ENCODE measurements at regions not wholly inside any gene's neighbourhood (a gene's known extent, or its start where the extent isn't known, plus 50 kb on each side); places are given as distances from the start of the nearest gene placed in this dataset.

DNA sequence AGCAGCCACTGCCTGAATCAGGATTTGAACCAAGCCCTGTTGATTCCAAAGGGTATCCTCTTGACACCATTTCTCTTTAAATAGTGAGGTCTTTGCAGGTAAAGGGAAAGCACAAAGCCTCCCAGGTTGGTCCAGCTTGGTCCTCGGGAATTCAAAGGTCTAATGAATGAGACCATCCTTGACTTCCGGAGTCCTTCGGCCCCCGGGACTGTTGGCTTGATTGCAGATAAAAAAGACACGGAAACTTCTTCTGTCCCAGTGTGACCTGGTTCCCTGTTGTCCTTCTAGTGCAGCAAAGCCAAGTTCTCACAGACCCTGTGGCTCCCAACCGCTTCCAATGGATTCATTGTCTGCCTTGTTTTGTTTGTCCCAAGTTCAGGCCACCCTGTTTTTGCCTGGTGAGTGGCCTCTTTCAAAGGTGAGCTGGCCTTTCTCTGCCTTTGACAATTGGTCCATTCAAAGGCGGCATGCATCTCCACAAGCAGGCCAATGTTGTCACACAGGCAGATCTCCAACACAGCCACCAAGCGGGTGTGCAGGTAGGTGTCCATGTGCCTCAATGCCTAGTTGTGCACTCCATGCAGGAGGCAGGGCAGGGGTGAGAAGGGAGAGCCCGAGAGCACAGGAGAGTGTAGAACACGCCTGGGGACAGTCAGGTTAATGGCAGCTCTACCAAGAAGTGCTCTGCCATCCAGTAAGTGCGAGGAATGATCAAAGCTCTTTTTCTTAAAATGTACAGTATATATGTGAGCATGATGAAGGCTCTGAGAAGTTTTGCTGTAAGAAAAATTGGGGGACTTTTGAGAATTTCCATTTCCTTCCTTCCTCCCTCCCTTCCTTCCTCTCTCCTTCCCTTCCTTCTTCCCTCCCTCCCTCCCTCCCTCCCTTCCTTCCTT is 82.1 kb upstream of the ZBTB40 start:
- DNase-seq (ENCODE audit: low read depth in 4 of 4, low spot score in 2 of 4) = no peak

DNA sequence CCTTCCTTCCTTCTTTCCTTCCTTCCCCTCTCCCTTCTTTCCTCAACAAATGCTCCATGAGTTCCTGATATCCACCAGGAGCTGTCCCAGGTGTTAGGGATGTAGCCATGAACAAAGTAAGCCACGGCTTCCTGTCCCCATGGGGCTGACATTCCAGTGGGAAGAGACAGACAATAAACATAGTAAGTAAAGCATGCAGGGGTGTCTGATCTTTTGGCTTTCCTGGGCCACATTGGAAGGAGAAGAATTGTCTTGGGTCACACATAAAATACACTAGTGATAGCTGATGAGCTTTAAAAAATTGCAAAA is 81.5 kb upstream of the ZBTB40 start:
- no peak for DNase-seq (ENCODE audit: low read depth in 4 of 4, low spot score in 2 of 4)

DNA sequence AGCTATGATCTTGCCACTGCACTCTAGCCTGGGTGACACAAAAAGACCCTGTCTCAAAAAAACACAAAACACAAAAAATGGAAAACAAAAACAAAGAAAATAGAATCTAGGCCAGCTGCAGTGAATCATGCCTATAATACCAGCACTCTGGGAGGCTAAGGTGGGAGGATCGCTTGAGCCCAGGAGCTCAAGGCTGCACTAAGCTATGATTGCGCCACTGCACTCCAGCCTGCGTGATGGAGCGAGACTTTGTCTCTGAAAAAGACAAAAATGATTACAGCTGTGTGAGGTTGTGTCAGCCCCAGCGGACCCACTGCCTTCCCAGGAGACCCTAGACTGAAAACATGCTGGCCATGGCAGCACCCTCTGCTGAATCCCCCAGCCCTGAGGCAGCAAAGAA is 80.2 kb upstream of the ZBTB40 start:
- no peak for DNase-seq (ENCODE audit: low read depth in 4 of 4, low spot score in 2 of 4)

DNA sequence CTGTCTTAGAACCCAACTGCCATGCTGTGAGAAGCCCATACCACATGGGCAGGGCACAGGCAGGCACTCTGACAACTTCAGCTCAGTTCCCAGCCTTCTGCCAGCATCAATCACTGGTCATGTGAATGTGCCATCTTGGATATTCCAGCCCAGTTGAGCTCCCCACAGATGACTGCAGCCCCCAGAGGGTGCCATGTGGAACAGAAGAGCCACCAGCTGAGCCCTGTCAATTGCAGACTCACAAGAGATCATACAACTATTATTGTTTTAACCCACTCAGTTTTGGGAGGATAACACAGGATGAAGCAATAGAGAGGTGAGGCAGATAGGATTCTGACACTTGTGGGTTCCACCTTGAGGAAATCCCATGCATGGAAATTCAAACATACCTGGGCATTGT is 78.4 kb upstream of the ZBTB40 start:
- DNase-seq (ENCODE audit: low read depth in 4 of 4, low spot score in 2 of 4) = no peak

DNA sequence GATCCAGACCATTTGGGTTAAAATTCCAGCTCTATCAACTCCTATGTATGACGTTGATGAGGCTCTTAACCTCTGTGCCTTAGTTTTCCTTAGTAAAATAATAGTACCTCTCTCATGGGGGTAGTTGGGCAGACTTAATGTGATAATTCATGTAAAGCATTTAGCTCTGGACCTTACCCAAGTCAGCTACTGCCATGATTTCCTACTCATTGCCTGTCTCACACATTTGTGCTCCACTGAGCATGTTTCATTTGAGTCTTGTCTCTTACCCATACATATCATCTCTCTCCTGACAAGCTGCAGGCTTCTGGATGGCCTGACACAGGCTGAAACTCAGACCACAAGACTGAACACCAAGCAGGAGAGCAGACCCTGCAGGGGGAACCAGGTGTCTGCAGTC is 77.7 kb upstream of the ZBTB40 start:
- no peak for DNase-seq (ENCODE audit: low read depth in 4 of 4, low spot score in 2 of 4)

DNA sequence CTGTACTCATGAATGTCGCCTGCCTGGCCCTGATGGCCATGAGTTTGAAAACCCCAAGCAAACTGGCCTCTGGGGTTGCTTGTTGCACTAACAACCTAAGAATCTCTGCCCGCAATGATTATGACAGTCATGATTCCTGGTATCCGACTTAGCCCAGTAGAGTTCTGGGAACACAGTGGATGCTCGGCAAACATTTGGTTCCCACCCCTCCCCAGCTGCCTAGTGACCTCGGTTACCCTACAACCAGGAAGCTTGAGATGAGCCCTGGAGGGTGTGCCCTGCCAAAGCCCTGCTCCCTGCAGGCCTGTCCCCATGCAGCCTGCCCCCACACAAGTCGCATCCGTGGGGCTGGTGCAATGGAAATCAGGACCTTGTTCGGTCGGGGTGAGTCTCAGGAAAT is 76.0 kb upstream of the ZBTB40 start:
- DNase-seq (ENCODE audit: low read depth in 4 of 4, low spot score in 2 of 4) = no peak

DNA sequence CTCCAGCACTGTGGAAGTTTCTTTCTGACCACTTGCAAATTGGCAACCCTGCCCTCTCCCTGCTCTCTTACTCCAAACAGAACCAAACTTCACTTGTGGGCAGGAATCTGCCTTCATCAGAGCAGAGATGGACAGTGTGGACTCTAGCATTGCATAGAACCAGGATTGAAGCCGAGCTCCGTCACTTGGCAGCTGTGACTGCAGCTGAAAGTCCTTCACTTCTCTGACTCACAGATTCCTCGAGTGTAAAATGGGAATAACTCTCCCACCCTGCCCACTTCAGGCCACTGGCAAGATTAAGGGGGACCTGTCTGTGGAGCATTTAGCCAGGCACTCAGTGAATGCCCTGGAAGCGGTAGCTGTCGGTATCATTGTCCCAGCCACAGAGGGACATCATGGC is 75.7 kb upstream of the ZBTB40 start:
- no peak for DNase-seq (ENCODE audit: low read depth in 4 of 4, low spot score in 2 of 4)

DNA sequence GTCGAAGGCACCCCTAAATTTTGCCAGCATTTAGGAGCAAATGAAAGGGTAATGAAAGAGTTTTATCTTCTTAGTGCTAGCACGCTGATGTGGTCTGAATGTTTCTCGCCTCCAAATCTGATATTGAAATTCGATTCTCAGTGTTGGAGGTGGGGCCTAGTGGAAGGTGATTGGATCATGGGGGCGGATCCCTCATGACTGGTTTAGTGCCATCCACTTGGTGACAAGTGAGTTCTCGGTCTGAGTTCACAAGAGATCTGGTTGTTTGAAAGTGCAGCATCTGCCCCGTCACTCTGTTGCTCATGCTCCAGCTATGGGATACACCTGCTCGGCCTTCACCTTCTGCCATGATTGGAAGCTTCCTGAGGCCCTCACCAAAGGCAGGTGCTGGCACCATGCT is 75.1 kb upstream of the ZBTB40 start:
- no peak for DNase-seq (ENCODE audit: low read depth in 4 of 4, low spot score in 2 of 4)

DNA sequence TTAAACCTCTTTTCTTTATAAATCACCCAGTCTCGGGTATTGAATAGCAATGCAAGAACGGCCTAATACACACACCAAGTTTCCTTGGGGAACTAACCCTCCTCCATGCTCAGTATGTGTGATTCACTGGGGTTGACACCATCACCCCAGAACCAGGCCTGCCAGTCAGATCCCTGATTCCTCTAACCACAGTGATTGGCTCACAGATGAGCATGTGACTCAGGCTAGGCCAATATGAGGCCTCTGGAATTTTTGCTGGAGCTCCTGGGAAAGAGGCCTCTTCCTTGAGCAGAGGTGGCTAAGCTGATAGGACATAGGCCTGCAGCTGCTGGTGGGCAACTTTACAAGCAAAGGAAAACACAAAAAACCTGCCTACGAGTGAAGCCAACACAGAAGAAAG is 74.7 kb upstream of the ZBTB40 start:
- no peak for DNase-seq (ENCODE audit: low read depth in 4 of 4, low spot score in 2 of 4)

DNA sequence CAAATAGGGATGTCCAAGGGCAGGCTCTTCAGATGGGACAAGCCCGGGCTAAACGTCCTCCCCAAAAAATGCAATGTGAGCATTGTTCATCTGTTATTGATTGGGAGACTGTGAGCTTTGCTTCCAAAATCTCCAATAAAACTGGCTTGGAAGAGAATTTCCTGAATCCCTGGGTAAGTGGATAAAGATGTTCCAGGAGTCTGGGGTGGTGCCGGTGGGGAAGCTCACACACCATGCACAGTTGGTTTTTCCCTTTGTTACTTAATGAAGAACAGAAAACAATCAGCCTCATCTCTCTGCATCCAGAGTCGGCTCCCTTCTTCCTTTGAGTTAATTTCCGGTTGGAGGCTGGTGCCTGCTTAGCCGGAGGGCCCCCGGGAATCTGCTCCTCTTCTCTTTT is 72.1 kb upstream of the ZBTB40 start:
- no peak for DNase-seq (ENCODE audit: low read depth in 4 of 4, low spot score in 2 of 4)

DNA sequence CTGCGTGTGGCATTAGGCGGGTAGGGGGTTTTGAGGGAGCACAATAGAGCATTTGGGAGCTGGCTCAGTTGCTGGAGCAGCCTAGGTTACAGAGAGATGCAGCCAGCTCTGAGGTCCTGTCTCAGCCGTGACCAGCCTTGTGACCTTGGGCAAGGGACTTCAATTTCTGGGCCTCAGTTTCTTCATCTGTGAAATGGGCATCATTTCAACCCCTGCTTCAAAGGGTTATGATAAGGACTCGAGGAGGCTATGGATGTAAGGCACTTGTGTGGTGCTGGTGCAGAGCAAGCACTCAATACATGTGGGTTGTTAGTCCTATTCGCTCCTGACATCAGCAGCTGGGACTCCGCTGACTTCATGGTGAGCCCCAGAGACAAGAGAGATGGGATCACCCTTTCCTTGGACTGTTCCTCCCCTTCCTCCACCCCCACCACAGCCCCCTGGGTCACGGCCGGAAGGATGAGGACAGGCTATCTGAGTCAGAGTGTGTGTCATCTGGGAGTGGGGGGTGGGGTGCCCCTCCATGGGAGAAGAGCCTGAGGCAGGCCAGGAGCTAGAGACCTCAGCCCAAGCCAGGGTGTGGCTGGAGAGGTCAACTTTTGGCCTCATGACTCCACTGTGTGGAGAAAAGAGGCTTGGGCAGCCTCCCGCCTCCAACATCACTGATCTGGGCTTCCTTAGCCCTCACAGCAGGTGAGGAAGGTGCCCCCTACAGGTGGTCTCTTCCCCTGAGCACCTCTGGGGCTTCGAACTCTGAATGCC is 71.4 kb upstream of the ZBTB40 start:
- DNase-seq (ENCODE audit: low read depth in 4 of 4, low spot score in 2 of 4) = no peak

DNA sequence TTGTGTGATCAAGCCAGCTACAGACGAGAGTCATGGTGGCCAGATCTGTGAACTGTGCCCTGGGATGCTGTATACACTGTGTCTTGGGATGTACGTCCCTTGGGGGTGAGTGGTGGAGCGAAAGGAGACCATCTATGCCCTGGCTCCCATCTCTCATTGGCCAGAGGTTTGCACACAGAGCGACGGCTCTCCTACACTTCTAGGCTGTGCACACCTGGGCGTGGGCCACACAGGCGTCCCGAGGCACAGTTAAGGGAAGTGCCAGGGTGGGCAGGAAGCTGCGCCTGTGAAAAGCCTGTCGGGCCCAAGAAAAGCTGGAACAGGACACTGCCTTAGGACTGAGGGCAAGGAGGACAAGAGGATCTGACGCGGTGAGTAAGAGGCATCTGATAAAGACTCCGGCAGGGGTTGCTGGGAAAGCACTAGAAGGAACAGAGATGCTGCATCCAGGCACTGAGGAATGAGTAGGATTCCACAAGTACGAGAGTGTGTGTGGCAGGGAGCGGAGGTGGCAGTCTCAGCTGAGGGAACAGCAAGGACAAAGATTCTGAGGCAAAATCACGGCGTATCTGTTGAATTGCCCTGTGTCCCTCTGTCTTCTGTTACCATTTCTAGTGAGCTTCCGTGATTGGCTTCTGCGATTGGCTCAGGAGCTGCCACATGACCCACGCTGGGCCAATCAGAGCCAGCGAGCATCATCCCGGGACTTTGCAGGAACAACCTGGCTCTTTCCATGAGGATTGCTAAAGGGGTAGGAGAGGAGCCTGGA is 67.9 kb upstream of the ZBTB40 start:
- no peak for DNase-seq (ENCODE audit: low read depth in 4 of 4, low spot score in 2 of 4)

DNA sequence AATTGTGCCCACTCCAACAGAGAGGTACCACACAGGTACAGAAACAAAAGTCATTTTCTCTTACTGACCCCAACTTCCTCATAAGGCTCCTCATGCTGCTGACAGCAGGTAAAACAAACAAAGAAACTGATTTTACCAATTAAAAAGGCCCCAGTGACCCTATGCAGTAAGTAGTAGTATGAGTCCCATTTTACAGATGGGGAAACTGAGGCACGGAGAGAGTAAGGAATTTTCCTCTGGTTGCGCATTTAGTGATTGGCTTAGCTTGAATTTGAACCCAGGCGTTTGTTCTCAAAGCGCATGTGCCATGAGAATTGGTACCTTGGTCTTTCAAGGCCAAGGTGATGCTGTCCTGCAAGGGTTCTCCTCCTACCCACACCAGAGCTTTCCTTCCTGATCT is 66.1 kb upstream of the ZBTB40 start:
- no peak for DNase-seq (ENCODE audit: low read depth in 4 of 4, low spot score in 2 of 4)

DNA sequence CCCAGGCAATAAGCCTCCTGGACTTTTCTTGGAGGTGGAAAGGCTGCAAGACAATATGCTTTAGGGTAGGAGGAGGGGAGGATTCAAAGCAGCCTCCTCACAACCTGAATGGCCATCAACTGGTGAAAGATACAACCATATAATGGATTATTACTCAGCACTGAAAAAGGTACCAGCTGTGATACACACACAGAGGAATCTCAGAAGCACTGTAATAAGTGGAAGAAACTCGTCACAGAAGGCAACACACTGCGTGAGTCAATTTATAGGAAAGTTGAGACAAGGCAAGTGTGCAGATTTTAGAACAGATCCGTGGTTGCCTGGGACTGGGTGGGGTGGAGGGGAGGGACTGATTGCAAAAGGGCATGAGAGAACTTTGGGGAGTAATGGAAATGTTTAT is 64.9 kb upstream of the ZBTB40 start:
- no peak for DNase-seq (ENCODE audit: low read depth in 4 of 4, low spot score in 2 of 4)

DNA sequence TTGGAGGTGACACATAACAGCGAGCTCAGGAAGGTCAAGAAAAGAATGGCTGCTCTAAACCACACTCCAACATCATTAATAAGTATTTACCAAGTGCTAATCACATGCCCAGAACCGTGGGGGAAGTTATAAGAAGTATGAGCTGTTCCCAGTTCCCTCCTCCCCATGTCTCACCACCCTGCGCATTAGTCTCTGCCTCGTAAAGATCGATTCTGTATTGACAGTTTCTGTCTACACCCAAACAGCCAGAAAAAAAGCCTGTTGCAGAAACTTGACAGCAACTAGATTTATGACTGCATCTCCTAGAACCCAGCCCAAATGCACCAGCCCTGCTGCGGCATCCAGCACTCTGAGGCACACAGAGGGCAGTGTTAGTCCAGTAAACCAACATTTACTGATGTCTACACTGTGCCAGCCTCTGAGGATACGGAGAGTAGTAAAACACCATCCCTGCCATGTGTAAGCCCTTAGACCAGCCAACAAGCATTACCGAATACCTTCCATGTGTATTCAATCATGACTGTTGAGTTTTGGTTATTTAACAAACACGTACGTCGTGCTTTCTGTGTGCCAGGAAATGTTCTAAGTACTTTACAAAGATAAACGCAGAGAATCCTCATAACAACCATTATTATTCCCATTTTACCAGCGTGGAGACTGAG is 63.6 kb upstream of the ZBTB40 start:
- no peak for DNase-seq (ENCODE audit: low read depth in 4 of 4, low spot score in 2 of 4)

DNA sequence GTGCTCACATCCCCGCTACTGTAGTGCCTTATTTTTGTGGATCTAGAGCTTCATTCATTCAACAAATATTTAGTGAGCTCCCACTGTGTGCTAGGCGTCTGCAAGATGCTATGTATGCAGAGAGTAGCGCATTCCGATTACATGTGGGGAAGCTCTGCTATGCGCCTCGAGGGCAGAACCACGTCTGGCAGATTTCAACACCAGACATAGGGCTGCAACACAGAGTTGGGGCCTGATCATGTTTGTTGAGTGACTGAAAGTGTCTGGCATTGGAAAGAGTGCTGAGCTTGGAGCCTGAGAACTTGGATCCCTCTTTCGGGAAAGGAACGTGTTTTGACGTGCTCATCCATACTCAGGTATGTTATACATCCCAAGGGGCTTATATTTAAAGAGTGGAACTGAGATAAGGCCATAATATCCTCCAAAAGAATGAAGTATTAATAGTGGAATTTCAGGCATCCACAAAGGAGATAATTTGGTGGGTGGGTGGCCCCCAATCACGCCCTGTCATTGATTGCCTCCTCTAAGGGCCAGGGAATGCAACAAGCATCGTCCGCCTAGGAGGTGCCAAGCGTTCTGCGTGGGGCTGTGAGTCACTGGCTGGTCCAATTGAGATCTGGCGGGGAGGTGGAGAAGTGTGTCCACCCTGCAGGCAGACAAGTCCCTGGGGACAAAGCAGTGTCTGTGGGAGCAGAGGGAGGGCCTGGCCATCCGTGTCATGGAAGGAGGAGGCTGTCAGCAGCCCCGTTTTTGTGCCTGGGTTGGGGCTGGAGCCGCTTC is 62.8 kb upstream of the ZBTB40 start:
- DNase-seq (ENCODE audit: low read depth in 4 of 4, low spot score in 2 of 4) = no peak

DNA sequence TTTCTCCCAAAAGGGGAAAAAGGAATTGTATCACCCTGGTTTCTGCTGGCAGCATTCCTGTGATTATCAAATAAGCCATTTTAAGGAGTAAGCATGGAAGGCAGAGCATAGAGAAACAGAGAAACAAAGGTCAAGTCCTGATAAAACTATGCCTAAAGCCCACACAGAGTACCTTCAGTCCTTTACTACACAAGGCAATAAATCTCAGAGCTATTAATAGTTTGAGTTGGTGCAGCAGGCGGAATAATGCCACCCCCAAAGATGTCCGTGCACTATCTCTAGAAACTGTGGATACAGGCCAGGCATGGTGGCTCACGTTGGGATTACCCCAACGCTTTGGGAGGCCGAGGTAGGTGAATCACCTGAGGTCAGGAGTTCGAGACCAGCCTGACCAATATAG is 58.1 kb upstream of the ZBTB40 start:
- DNase-seq (ENCODE audit: low read depth in 4 of 4, low spot score in 2 of 4) = no peak

DNA sequence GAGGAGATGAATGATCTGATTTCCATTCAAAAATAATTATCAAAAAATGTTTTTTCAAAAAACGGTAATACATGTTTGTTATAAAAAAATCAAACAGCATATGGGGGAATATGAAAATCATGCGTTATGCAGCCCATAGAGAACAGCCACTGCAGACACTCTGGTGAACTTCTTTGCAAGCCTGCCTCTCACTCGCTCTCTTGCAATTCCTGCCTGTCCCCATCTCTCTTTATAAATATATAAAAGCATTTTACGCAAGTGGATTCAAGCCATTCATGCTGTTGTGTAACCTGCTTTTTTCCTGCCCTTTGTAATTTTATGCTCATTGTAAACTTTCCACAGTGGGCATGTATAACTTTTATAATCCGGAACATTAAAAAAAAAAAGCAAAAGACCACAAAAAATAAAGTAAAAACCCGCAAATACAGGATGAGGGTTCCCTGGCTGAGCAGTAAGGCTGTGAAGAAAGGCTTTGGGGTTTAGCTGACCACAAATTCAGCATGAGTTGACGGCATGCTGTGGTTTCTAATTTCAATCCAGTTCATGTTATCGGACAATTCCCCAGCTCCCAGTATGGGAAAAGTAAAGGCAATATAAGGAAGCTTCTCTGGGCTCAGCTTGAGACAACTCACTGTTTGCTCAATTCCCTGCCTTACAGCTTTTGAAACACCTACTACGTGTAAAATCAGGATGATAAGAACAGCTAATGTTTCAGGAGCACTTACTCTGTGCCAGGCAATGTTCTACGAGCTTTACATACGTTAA is 52.8 kb upstream of the ZBTB40 start:
- no peak for DNase-seq (ENCODE audit: low read depth in 4 of 4, low spot score in 2 of 4)

DNA sequence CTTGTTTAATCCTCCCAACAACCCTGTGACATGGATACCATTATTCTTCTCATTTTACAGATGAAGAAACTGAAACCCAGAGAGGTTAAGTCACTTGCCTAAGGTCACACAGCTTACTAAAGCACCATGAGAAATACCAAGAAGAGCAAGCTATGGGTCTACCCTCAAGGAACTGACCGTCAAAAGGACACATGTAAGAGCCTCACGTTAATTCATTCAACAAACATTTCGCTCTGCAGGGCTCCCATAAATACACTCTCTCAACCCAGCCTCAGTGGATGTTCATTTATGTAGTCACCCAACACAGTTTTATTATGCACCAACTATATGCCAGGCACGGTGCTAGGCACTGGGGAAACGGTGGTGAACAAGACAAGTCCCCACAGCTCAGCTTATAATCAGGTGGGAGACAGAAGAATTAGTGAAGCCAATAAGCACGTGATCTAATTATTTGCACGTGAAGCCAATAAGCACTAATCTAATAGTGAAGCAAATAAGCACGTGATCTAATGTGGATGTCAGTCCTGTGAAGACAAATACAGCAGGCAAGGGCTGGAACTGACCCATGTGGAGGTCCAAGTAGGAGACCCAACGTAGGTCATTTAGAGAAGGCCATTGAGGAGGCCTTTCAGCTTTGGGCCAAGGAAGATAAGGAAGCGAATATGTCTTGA is 52.1 kb upstream of the ZBTB40 start:
- DNase-seq (ENCODE audit: low read depth in 4 of 4, low spot score in 2 of 4) = no peak
